RWPE2 (cell line): ENCODE measurements at regions not wholly inside any gene's neighbourhood (a gene's known extent, or its start where the extent isn't known, plus 50 kb on each side); places are given as distances from the start of the nearest gene placed in this dataset.

Experiments used
- ATAC-seq: fragments of 200-7000 bp; cut with Tn5 transposase; 3 replicates; pipeline ENCODE4 v1.9.1; 2021; ENCODE audit warnings: low read depth
- DNase-seq: peaks from one replicate; pipeline ENCODE4 v3.0.0-alpha.2; 2020; ENCODE audit warnings: low spot score
- H3K27ac ChIP-seq: fragments of 450-650 bp; 2 replicates; pipeline ENCODE4 v1.5.1; 2017; ENCODE audit warnings: mild to moderate bottlenecking; ENCODE audit not compliant: poor library complexity, severe bottlenecking
- H3K27me3 ChIP-seq: fragments of 250-450 bp; sonication (Bioruptor Pico); 2 replicates; pipeline ENCODE4 v1.5.1; 2021; ENCODE audit warnings: mild to moderate bottlenecking, moderate library complexity; ENCODE audit not compliant: insufficient read depth, poor library complexity, severe bottlenecking
- H3K36me3 ChIP-seq: fragments of 250-450 bp; sonication (Bioruptor Pico); 2 replicates; pipeline ENCODE4 v1.5.1; 2020; ENCODE audit warnings: low read depth, mild to moderate bottlenecking, moderate library complexity
- H3K4me1 ChIP-seq: fragments of 250-450 bp; sonication (Bioruptor Pico); 2 replicates; pipeline ENCODE4 v1.5.1; 2021; ENCODE audit warnings: mild to moderate bottlenecking, moderate library complexity; ENCODE audit not compliant: insufficient read depth, poor library complexity, severe bottlenecking
- H3K4me3 ChIP-seq: fragments of 250-450 bp; sonication (Bioruptor Pico); 2 replicates; pipeline ENCODE4 v1.5.1; 2021; ENCODE audit warnings: mild to moderate bottlenecking, moderate library complexity; ENCODE audit not compliant: severe bottlenecking
- H3K9me3 ChIP-seq: fragments of 250-450 bp; sonication (Bioruptor Pico); 2 replicates; pipeline ENCODE4 v1.5.1; 2021; ENCODE audit warnings: mild to moderate bottlenecking, moderate library complexity; ENCODE audit not compliant: severe bottlenecking
- CTCF ChIP-seq: fragments of 450-650 bp; IDR thresholded peaks from one replicate; pipeline ENCODE4 v1.5.1; 2017; ENCODE audit warnings: mild to moderate bottlenecking, moderate library complexity; ENCODE audit not compliant: poor library complexity, severe bottlenecking

GRCh38 chr12:91986084-91986483 lies 159.6 kb downstream of the BTG1 start:
- DNase-seq (no peak), ATAC-seq (peak; percentile 64; the same call in 2 of the 3 replicates)
- no peak overlapping the region for H3K4me3 ChIP-seq
- no peaks in the 10 kb centered on the region for H3K36me3 ChIP-seq
- TF ChIP-seq CTCF, result no peak
- H3K27me3 ChIP-seq, result no peaks in the 10 kb centered on the region
- H3K9me3 ChIP-seq, result no peaks in the 10 kb centered on the region
- H3K27ac ChIP-seq, result no peak overlapping the region
- H3K4me1 ChIP-seq, result peaks cover 4% of the 10 kb centered on the region

GRCh38 chr12:91985002-91985787 lies 160.5 kb downstream of the BTG1 start:
- no peak overlapping the region for H3K27ac ChIP-seq
- H3K4me1 ChIP-seq, result peaks cover 4% of the 10 kb centered on the region
- DNase-seq (no peak), ATAC-seq (no peak)
- H3K36me3 ChIP-seq, result no peaks in the 10 kb centered on the region
- no peak overlapping the region for H3K4me3 ChIP-seq
- no peak for TF ChIP-seq CTCF
- H3K27me3 ChIP-seq, result no peaks in the 10 kb centered on the region
- no peaks in the 10 kb centered on the region for H3K9me3 ChIP-seq

GRCh38 chr12:91984556-91984955 lies 161.1 kb downstream of the BTG1 start:
- H3K4me3 ChIP-seq, result no peak overlapping the region
- peaks cover 4% of the 10 kb centered on the region for H3K4me1 ChIP-seq
- no peaks in the 10 kb centered on the region for H3K36me3 ChIP-seq
- no peaks in the 10 kb centered on the region for H3K9me3 ChIP-seq
- TF ChIP-seq CTCF, result no peak
- no peaks in the 10 kb centered on the region for H3K27me3 ChIP-seq
- DNase-seq, result no peak
- no peak for ATAC-seq
- H3K27ac ChIP-seq, result no peak overlapping the region

- ATAC-seq, result no peak
- no peaks in the 10 kb centered on the region for H3K27me3 ChIP-seq
- TF ChIP-seq CTCF, result no peak
- DNase-seq, result no peak
- H3K36me3 ChIP-seq, result no peaks in the 10 kb centered on the region
- peaks cover 4% of the 10 kb centered on the region for H3K4me1 ChIP-seq
- H3K27ac ChIP-seq, result no peak overlapping the region
- H3K9me3 ChIP-seq, result no peaks in the 10 kb centered on the region
- H3K4me3 ChIP-seq, result no peak overlapping the region
Measured at GRCh38 chr12:91983935-91984334, 161.7 kb downstream of the BTG1 start.

- Histone ChIP-seq H3K27ac (no peak overlapping the region), H3K27me3 (no peaks in the 10 kb centered on the region), H3K4me1 (peaks cover 4% of the 10 kb centered on the region), H3K9me3 (no peaks in the 10 kb centered on the region), H3K4me3 (no peak overlapping the region), H3K36me3 (no peaks in the 10 kb centered on the region)
- ATAC-seq (no peak), DNase-seq (no peak)
- TF ChIP-seq CTCF, result no peak
Measured at GRCh38 chr12:91982946-91983345, 162.7 kb downstream of the BTG1 start.
